ENCODE measurements at regions not wholly inside any gene's neighbourhood (a gene's known extent, or its start where the extent isn't known, plus 50 kb on each side); places are given as distances from the start of the nearest gene placed in this dataset.

DNA sequence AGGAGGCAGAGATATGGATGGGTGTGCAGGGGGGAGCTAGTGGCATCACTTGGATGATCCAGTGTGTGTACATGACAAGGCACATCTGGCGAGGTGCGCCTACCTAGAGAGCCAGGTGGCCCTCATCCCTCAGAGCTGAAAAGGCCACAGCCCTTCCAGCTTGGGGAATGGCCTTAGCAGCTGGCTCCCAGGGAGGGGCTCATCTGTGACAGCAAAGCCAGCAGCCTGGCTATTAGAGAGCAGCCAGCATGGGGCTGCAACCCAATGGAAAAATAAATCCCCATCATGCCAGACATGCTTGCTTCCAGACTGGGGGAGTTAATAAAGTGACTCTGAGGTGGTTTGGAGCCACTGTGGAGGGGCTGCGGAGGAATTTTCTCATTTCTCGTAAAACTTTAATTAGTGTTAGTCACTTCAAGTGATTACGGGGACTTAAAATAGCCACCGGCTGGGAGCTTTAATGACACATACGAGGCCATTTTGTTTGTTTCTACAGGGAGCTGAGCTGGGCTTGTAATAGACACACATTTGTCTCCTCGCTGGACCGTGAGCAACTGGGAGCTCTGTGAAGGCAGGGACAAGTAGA lies 111.2 kb upstream of the ALX4 start:
- no peak overlapping the region for H3K27ac ChIP-seq
- no peak for TF ChIP-seq CTCF (conservative IDR thresholded peaks at IDR 0.05)

GRCh38 chr11:44423289-44423688 lies 113.3 kb upstream of the ALX4 start:
- TF ChIP-seq CTCF (conservative IDR thresholded peaks at IDR 0.05) = no peak
- H3K27ac ChIP-seq = no peak overlapping the region

- no peak for TF ChIP-seq CTCF (conservative IDR thresholded peaks at IDR 0.05)
- H3K27ac ChIP-seq = no peak overlapping the region
Observed at GRCh38 chr11:44424841-44425240, 114.9 kb upstream of the ALX4 start.

- no peak for TF ChIP-seq CTCF (conservative IDR thresholded peaks at IDR 0.05)
Observed at GRCh38 chr11:44426119-44426518, 116.2 kb upstream of the ALX4 start.

GRCh38 chr11:44426958-44427357 lies 117.0 kb upstream of the ALX4 start:
- no peak for TF ChIP-seq CTCF (conservative IDR thresholded peaks at IDR 0.05)
- H3K27ac ChIP-seq = no peak overlapping the region

More at GRCh38 chr11:44426119-44426518, 116.2 kb upstream of the ALX4 start:
- H3K27ac ChIP-seq = no peak overlapping the region

DNA sequence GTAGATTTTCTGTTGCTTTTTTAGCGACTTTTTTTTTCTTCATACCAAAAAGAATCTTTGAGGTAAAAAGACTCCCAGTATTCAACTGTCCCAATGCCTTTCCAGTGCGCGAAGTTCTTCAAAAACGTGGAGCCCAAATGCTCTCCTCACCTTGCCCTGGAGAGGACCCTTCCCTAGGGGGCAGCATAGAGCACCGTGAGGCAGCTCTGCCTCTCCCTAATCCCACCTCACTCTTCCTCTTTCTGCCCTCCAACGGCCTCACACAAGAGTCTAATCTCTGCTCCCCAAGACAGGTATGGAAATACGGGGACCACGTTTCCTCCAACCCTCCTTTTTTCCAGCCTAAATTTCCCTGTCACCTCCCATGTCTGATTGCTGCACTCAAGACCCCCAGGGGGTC lies 117.5 kb upstream of the ALX4 start:
- TF ChIP-seq CTCF (conservative IDR thresholded peaks at IDR 0.05) = no peak; the same call in 1 of the 2 replicates
- no peak overlapping the region for H3K27ac ChIP-seq

GRCh38 chr11:44430140-44430539 lies 120.2 kb upstream of the ALX4 start:
- no peak overlapping the region for H3K27ac ChIP-seq
- TF ChIP-seq CTCF (conservative IDR thresholded peaks at IDR 0.05) = no peak

Measured in VCaP (cell line).